ENCODE measurements at regions not wholly inside any gene's neighbourhood (a gene's known extent, or its start where the extent isn't known, plus 50 kb on each side); places are given as distances from the start of the nearest gene placed in this dataset.

DNA sequence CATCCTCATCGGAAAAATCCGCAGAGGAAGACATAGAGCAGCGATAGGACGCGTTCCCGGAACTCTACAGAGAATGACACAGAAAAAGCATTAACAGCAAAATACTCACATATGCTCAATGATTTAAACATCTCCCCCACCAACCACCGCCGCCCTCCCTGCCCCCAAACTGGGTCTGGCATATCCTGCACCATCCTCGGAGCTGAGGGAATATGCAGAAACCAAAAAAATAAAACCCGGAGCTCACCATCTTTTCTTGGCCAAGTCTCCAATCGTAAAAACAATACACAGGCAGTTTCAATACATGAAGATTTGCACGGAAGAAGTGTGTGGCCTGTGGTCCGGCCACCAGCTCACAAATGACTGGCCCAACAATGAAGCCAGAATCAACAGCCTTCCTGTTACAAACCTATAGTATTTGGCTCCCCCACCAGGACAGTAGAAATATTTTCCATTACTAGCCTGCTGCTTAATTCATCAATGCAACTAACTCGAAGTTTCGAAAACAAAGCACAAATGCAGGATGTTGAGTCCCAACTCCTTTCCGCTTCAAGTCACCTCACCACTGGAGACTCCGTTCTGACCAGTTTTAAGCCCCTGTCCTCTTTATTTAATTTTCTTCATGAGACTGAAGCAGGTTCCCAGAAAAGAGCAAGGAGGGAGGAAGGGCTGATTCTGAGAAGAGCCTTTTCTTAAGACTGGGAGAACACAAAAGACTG is 103.2 kb upstream of the BEND6 start:
- peak overlapping the region; percentile 78 for H3K4me2 ChIP-seq
- H3K36me3 ChIP-seq: no peaks in the 10 kb centered on the region
- no peaks in the 10 kb centered on the region for H3K9me3 ChIP-seq
- peaks cover 25% of the 10 kb centered on the region for H3K4me1 ChIP-seq
- TF ChIP-seq Cebpa-rat (IDR thresholded peaks at IDR 0.05): no peak
- peak overlapping the region; percentile 62 for H3K4me3 ChIP-seq
- no peaks in the 10 kb centered on the region for H3K27me3 ChIP-seq
- no peak overlapping the region for H3K27ac ChIP-seq
- no peaks in the 10 kb centered on the region for H4K20me1 ChIP-seq
- peak overlapping the region; percentile 52 for H3K9ac ChIP-seq

GRCh38 chr6:56851074-56851473 is 103.8 kb upstream of the BEND6 start:
- no peak overlapping the region for H3K27ac ChIP-seq
- peak overlapping the region; percentile 78 for H3K4me2 ChIP-seq
- H3K27me3 ChIP-seq: no peaks in the 10 kb centered on the region
- no peaks in the 10 kb centered on the region for H3K9me3 ChIP-seq
- TF ChIP-seq Cebpa-rat (IDR thresholded peaks at IDR 0.05): no peak
- H3K4me1 ChIP-seq: peaks cover 25% of the 10 kb centered on the region
- peak overlapping the region; percentile 62 for H3K4me3 ChIP-seq
- H3K9ac ChIP-seq: peak overlapping the region; percentile 52
- H4K20me1 ChIP-seq: no peaks in the 10 kb centered on the region
- H3K36me3 ChIP-seq: no peaks in the 10 kb centered on the region

DNA sequence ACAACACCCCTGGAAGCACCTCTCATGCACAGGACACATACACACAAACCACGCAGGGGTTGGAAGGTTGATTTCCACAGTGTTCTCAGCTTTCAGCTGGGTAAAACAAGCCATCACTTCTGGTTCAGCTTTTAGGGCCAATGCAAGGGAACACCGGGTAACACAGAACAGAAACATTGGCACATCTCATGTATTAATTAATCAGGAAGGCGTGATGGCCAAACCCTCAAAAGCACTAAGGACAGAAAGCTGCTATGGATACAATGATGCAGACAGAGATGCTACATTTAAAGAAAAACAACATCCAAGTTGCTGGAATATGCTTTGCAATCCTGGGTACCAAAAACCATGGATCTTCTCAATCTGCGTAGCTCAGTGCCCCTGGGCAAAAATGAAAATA is 104.3 kb upstream of the BEND6 start:
- no peak overlapping the region for H3K27ac ChIP-seq

GRCh38 chr6:56849896-56850295 is 105.0 kb upstream of the BEND6 start:
- Histone ChIP-seq H3K9me3 (no peaks in the 10 kb centered on the region), H3K27ac (no peak overlapping the region), H3K9ac (no peak overlapping the region), H3K4me3 (no peak overlapping the region), H3K4me1 (peaks cover 26% of the 10 kb centered on the region), H3K36me3 (no peaks in the 10 kb centered on the region), H3K4me2 (peak overlapping the region; percentile 78), H4K20me1 (no peaks in the 10 kb centered on the region), H3K27me3 (no peaks in the 10 kb centered on the region)
- TF ChIP-seq Cebpa-rat (IDR thresholded peaks at IDR 0.05): no peak

More for the DNA sequence above, 104.3 kb upstream of the BEND6 start:
- Histone ChIP-seq H4K20me1 (no peaks in the 10 kb centered on the region), H3K9me3 (no peaks in the 10 kb centered on the region), H3K27me3 (no peaks in the 10 kb centered on the region), H3K4me3 (peak overlapping the region; percentile 62; the same call in 1 of the 2 replicates), H3K4me1 (peaks cover 25% of the 10 kb centered on the region), H3K9ac (no peak overlapping the region), H3K36me3 (no peaks in the 10 kb centered on the region), H3K4me2 (peak overlapping the region; percentile 78)
- no peak for TF ChIP-seq Cebpa-rat (IDR thresholded peaks at IDR 0.05)

- H3K4me1 ChIP-seq: peaks cover 32% of the 10 kb centered on the region
- H3K9ac ChIP-seq: no peak overlapping the region
- no peaks in the 10 kb centered on the region for H3K36me3 ChIP-seq
- no peaks in the 10 kb centered on the region for H3K27me3 ChIP-seq
- H3K27ac ChIP-seq: no peak overlapping the region
- TF ChIP-seq Cebpa-rat (IDR thresholded peaks at IDR 0.05): no peak
- H3K4me3 ChIP-seq: no peak overlapping the region
- H3K4me2 ChIP-seq: no peak overlapping the region
- H3K9me3 ChIP-seq: no peaks in the 10 kb centered on the region
- H4K20me1 ChIP-seq: no peaks in the 10 kb centered on the region
These were observed 106.8 kb upstream of the BEND6 start for GRCh38 chr6:56848105-56848504.

GRCh38 chr6:56845032-56845431 is 109.9 kb upstream of the BEND6 start:
- Histone ChIP-seq H4K20me1 (no peaks in the 10 kb centered on the region), H3K4me3 (no peak overlapping the region), H3K36me3 (no peaks in the 10 kb centered on the region), H3K4me2 (no peak overlapping the region), H3K9ac (no peak overlapping the region), H3K9me3 (no peaks in the 10 kb centered on the region), H3K27ac (no peak overlapping the region), H3K27me3 (no peaks in the 10 kb centered on the region), H3K4me1 (peaks cover 37% of the 10 kb centered on the region)
- TF ChIP-seq Cebpa-rat (IDR thresholded peaks at IDR 0.05): no peak

GRCh38 chr6:56843476-56844349 is 111.2 kb upstream of the BEND6 start:
- Histone ChIP-seq H3K4me1 (peaks cover 37% of the 10 kb centered on the region), H3K9me3 (no peaks in the 10 kb centered on the region), H3K4me3 (peak overlapping the region; percentile 92), H3K36me3 (no peaks in the 10 kb centered on the region), H3K27me3 (no peaks in the 10 kb centered on the region), H3K9ac (peak overlapping the region; percentile 88), H4K20me1 (no peaks in the 10 kb centered on the region), H3K27ac (peak overlapping the region; percentile 88), H3K4me2 (peak overlapping the region; percentile 90)
- no peak for TF ChIP-seq Cebpa-rat (IDR thresholded peaks at IDR 0.05)

- H4K20me1 ChIP-seq: no peaks in the 10 kb centered on the region
- peak overlapping the region; percentile 88 for H3K27ac ChIP-seq
- H3K36me3 ChIP-seq: no peaks in the 10 kb centered on the region
- peak overlapping the region; percentile 88 for H3K9ac ChIP-seq
- no peaks in the 10 kb centered on the region for H3K27me3 ChIP-seq
- peak overlapping the region; percentile 90 for H3K4me2 ChIP-seq
- H3K4me1 ChIP-seq: peaks cover 37% of the 10 kb centered on the region
- no peak for TF ChIP-seq Cebpa-rat (IDR thresholded peaks at IDR 0.05)
- H3K4me3 ChIP-seq: peak overlapping the region; percentile 92
- no peaks in the 10 kb centered on the region for H3K9me3 ChIP-seq
These were observed 112.0 kb upstream of the BEND6 start for GRCh38 chr6:56842686-56843475.

- Histone ChIP-seq H3K27ac (no peak overlapping the region), H3K4me1 (peaks cover 37% of the 10 kb centered on the region), H3K4me2 (peak overlapping the region; percentile 90), H3K9me3 (no peaks in the 10 kb centered on the region), H3K36me3 (no peaks in the 10 kb centered on the region), H4K20me1 (no peaks in the 10 kb centered on the region), H3K4me3 (no peak overlapping the region), H3K27me3 (no peaks in the 10 kb centered on the region), H3K9ac (no peak overlapping the region)
- no peak for TF ChIP-seq Cebpa-rat (IDR thresholded peaks at IDR 0.05)
These were observed 113.2 kb upstream of the BEND6 start for GRCh38 chr6:56841751-56842150.

Data from BLaER1 (cell line).